ENCODE measurements at regions not wholly inside any gene's neighbourhood (a gene's known extent, or its start where the extent isn't known, plus 50 kb on each side); places are given as distances from the start of the nearest gene placed in this dataset.

DNA sequence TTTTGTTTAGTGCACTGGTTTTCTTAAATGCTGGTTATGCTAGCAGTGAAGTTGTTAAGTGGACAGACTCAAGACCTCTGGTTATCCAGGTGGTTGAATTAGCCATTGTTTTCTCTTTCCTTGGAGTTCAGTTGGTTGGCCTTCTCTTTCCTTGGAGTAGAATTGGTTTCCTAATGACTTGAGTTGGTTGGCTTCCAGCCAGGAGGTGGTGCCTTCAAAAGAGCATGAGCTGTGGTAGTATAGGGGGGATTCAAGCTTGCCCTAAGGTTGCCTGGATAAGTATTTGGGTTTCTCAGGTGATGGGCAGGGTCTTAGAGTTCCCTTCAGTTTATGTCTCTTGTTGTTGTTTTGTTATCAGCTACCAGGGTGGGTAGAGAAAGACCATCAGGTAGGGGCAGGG lies 92.5 kb downstream of the ATP23 start:
- ATAC-seq = no peak

GRCh38 chr12:58034311-58034710 lies 92.9 kb downstream of the ATP23 start:
- no peaks in the 10 kb centered on the region for H3K36me3 ChIP-seq (ENCODE audit: low read depth)
- TF ChIP-seq, protein P1, sequence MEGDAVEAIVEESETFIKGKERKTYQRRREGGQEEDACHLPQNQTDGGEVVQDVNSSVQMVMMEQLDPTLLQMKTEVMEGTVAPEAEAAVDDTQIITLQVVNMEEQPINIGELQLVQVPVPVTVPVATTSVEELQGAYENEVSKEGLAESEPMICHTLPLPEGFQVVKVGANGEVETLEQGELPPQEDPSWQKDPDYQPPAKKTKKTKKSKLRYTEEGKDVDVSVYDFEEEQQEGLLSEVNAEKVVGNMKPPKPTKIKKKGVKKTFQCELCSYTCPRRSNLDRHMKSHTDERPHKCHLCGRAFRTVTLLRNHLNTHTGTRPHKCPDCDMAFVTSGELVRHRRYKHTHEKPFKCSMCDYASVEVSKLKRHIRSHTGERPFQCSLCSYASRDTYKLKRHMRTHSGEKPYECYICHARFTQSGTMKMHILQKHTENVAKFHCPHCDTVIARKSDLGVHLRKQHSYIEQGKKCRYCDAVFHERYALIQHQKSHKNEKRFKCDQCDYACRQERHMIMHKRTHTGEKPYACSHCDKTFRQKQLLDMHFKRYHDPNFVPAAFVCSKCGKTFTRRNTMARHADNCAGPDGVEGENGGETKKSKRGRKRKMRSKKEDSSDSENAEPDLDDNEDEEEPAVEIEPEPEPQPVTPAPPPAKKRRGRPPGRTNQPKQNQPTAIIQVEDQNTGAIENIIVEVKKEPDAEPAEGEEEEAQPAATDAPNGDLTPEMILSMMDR (IDR thresholded peaks at IDR 0.05) = no peak
- ATAC-seq (no peak), DNase-seq (no peak)
- H3K4me3 ChIP-seq = no peak overlapping the region
- no peaks in the 10 kb centered on the region for H3K4me1 ChIP-seq (ENCODE audit: low read depth)
- H3K9me3 ChIP-seq = peaks cover 24% of the 10 kb centered on the region
- intact Hi-C loops (cut with DNase I, micrococcal nuclease) = no loop called here

More for the DNA sequence above, 92.5 kb downstream of the ATP23 start:
- Histone ChIP-seq H3K36me3 (ENCODE audit: low read depth) (no peaks in the 10 kb centered on the region), H3K4me1 (ENCODE audit: low read depth) (no peaks in the 10 kb centered on the region), H3K4me3 (no peak overlapping the region), H3K9me3 (peaks cover 24% of the 10 kb centered on the region)
- TF ChIP-seq, protein P1 (IDR thresholded peaks at IDR 0.05) = no peak
- DNase-seq = no peak
- intact Hi-C loops (cut with DNase I, micrococcal nuclease) = no loop called here

DNA sequence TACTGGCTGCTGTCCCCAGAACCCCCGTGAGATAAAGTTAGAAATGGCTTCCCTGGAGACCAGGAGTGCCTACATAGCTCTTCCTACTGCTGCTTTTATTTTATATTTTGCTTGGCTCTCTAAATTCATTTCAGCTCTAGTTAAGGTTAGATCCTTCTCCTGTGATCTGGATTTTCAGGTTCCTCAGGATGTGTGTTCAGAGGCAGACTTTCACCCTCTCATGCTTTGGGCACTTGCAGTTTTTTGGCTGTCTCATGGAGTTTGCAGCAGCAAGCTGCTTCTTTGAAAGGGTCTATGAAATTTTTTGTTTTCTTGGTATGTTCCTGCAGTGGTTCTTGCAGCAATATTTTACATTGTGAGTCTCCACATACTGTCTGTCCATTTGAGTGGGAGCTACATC lies 93.3 kb downstream of the ATP23 start:
- no peaks in the 10 kb centered on the region for H3K36me3 ChIP-seq (ENCODE audit: low read depth)
- no peak overlapping the region for H3K4me3 ChIP-seq
- H3K9me3 ChIP-seq = peaks cover 24% of the 10 kb centered on the region
- TF ChIP-seq, protein P1 (IDR thresholded peaks at IDR 0.05) = no peak
- intact Hi-C loops (cut with DNase I, micrococcal nuclease) = no loop called here
- ATAC-seq (no peak), DNase-seq (no peak)
- no peaks in the 10 kb centered on the region for H3K4me1 ChIP-seq (ENCODE audit: low read depth)

DNA sequence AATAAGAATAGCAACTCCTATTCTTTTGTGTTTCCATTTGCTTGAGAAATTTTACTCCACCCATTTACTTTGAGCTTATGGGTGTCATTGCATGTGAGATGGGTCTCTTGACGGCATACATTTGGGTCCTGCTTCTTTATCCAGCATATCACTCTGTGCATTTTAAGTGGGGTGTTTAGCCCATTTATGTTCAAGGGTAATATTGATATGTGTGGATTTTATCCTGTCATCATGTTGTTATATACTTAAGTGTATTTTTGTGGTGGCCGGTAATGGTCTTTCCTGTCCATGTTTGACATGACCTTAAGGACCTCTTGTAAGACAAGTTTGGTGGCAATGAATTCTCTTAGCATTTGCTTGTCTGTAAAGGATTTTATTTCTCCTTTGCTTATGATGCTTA lies 100.1 kb downstream of the ATP23 start:
- TF ChIP-seq, protein P1 (IDR thresholded peaks at IDR 0.05) = no peak
- peaks cover 12% of the 10 kb centered on the region for H3K9me3 ChIP-seq
- intact Hi-C loops (cut with DNase I, micrococcal nuclease) = no loop called here
- no peaks in the 10 kb centered on the region for H3K36me3 ChIP-seq (ENCODE audit: low read depth)
- ATAC-seq (no peak), DNase-seq (no peak)
- no peaks in the 10 kb centered on the region for H3K4me1 ChIP-seq (ENCODE audit: low read depth)
- H3K4me3 ChIP-seq = no peak overlapping the region

- Histone ChIP-seq H3K4me3 (no peak overlapping the region), H3K9me3 (no peaks in the 10 kb centered on the region), H3K4me1 (ENCODE audit: low read depth) (no peaks in the 10 kb centered on the region), H3K36me3 (ENCODE audit: low read depth) (no peaks in the 10 kb centered on the region)
- TF ChIP-seq, protein P1 (IDR thresholded peaks at IDR 0.05) = no peak
- intact Hi-C loops (cut with DNase I, micrococcal nuclease) = no loop called here
- ATAC-seq (no peak), DNase-seq (no peak)
Observed at GRCh38 chr12:58044966-58045365, 103.6 kb downstream of the ATP23 start.

DNA sequence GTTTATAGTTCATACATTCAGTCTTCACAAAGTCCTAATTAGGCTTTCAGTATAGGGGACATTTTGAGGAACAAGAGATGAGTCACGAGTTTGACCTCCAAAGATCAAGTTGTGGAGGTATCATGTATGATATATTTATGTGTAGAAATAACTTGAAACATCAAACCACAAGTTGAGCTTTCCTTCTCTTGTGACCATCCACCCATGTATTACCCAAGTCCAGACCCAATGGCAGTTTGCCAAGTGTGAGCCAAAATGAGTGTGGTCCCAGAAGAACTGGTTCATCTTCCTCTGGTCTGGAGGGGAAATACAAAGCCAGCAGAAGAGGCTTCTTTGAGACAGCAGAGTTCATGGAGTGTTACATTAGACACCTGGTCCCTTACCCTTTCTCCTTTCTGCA lies 104.9 kb downstream of the ATP23 start:
- ATAC-seq (no peak), DNase-seq (no peak)
- no peak overlapping the region for H3K4me3 ChIP-seq
- H3K36me3 ChIP-seq (ENCODE audit: low read depth) = no peaks in the 10 kb centered on the region
- TF ChIP-seq, protein P1 (IDR thresholded peaks at IDR 0.05) = no peak
- intact Hi-C loops (cut with DNase I, micrococcal nuclease) = no loop called here
- H3K9me3 ChIP-seq = no peaks in the 10 kb centered on the region
- H3K4me1 ChIP-seq (ENCODE audit: low read depth) = no peaks in the 10 kb centered on the region
